Kidney glomerular epithelial cell (primary cell): ENCODE measurements at regions not wholly inside any gene's neighbourhood (a gene's known extent, or its start where the extent isn't known, plus 50 kb on each side); places are given as distances from the start of the nearest gene placed in this dataset.

Experiments used
- DNase-seq: peaks from one replicate; lab custom pipeline; 2025; lab: John Stamatoyannopoulos, UW

- DNase-seq, result no peak
These were observed 247.7 kb upstream of the MGMT start for GRCh38 chr10:129219364-129219763.

GRCh38 chr10:129222436-129222835, 244.6 kb upstream of the MGMT start:
- DNase-seq, result no peak

GRCh38 chr10:129223363-129223762, 243.7 kb upstream of the MGMT start:
- no peak for DNase-seq

- no peak for DNase-seq
These were observed 243.0 kb upstream of the MGMT start for GRCh38 chr10:129224065-129224464.

- no peak for DNase-seq
These were observed 235.2 kb upstream of the MGMT start for GRCh38 chr10:129231821-129232220.

- no peak for DNase-seq
These were observed 233.5 kb upstream of the MGMT start for GRCh38 chr10:129233351-129234148.

- DNase-seq, result no peak
These were observed 230.8 kb upstream of the MGMT start for GRCh38 chr10:129236274-129236691.

- no peak for DNase-seq
These were observed 225.6 kb upstream of the MGMT start for GRCh38 chr10:129241461-129241860.

- no peak for DNase-seq
These were observed 222.7 kb upstream of the MGMT start for GRCh38 chr10:129244298-129244697.

- no peak for DNase-seq
These were observed 222.3 kb upstream of the MGMT start for GRCh38 chr10:129244757-129245156.

- no peak for DNase-seq
These were observed 213.7 kb upstream of the MGMT start for GRCh38 chr10:129253161-129253864.

- DNase-seq, result no peak
These were observed 213.2 kb upstream of the MGMT start for GRCh38 chr10:129253865-129254179.

- DNase-seq, result no peak
These were observed 208.6 kb upstream of the MGMT start for GRCh38 chr10:129258283-129258923.

- no peak for DNase-seq
These were observed 207.8 kb upstream of the MGMT start for GRCh38 chr10:129259128-129259815.

- no peak for DNase-seq
These were observed 194.9 kb upstream of the MGMT start for GRCh38 chr10:129272176-129272575.

- DNase-seq, result no peak
These were observed 194.0 kb upstream of the MGMT start for GRCh38 chr10:129272866-129273650.

- DNase-seq, result no peak
These were observed 193.2 kb upstream of the MGMT start for GRCh38 chr10:129273860-129274259.

- no peak for DNase-seq
These were observed 192.1 kb upstream of the MGMT start for GRCh38 chr10:129274748-129275474.

- no peak for DNase-seq
These were observed 191.2 kb upstream of the MGMT start for GRCh38 chr10:129275886-129276285.

- DNase-seq, result no peak
These were observed 190.0 kb upstream of the MGMT start for GRCh38 chr10:129277084-129277483.

GRCh38 chr10:129277841-129278240, 189.2 kb upstream of the MGMT start:
- no peak for DNase-seq
